HepG2 (cell line): ENCODE measurements at regions not wholly inside any gene's neighbourhood (a gene's known extent, or its start where the extent isn't known, plus 50 kb on each side); places are given as distances from the start of the nearest gene placed in this dataset.

Source experiments
- ATAC-seq: fragments of 200-7000 bp; cut with Tn5 transposase; 3 replicates; pipeline ENCODE4 v1.9.1; 2020; ENCODE audit warnings: mild to moderate bottlenecking, moderate library complexity
- BruUV-seq: library from RNA; stranded (reverse); fragments of 400-500 nt; replicated peaks from 2 replicates; lab custom pipeline; 2021; lab: Mats Ljungman, UMichigan
- CTCF ChIA-PET: fragments of 300-600 bp; formaldehyde crosslinking; extraction: SDS; loops from one replicate; lab custom pipeline; 2021; ENCODE audit warnings: low total read pairs, inconsistent platforms, low intra/inter-chr PET ratio; lab: Yijun Ruan, JAX
- POLR2A ChIA-PET: fragments of 350-600 bp; sonication (Branson Sonifier 250); formaldehyde crosslinking; loops from one replicate; lab custom pipeline; 2020; ENCODE audit warnings: antibody characterized with exemption, inconsistent platforms; lab: Yijun Ruan, JAX
- DNase-seq: peaks from one replicate; pipeline ENCODE4 v3.0.0-alpha.2; 2015; ENCODE audit warnings: low spot score
- FAIRE-seq: peaks from 3 replicates; lab custom pipeline; 2011; peaks lifted over from hg19 to GRCh38; lab: Jason Lieb, UNC
- H2AFZ ChIP-seq: one replicate; pipeline ENCODE4 v1.6.1; 2011; ENCODE audit warnings: low read length, inconsistent platforms
- H3K27ac ChIP-seq: fragments of 300-600 bp; 3 replicates; pipeline ENCODE4 v1.8.0; 2011; ENCODE audit warnings: mixed run types, mild to moderate bottlenecking, mixed read lengths, low read length, inconsistent platforms; ENCODE audit not compliant: insufficient read depth; ENCODE audit errors: extremely low read length
- H3K27me3 ChIP-seq, 2 experiments: fragments of 200-600 bp in 1 of 2; 2 replicates in 1 of 2; 3 replicates in 1 of 2; pipeline versions ENCODE4 v1.6.0 to v1.8.0; 2011; ENCODE audit warnings: low read length in 2 of 2, mild to moderate bottlenecking in 2 of 2, moderate library complexity in 2 of 2, inconsistent platforms in 1 of 2; ENCODE audit not compliant: insufficient read depth in 2 of 2, control insufficient read depth in 1 of 2
- H3K36me3 ChIP-seq, 2 experiments: fragments of 200-600 bp in 1 of 2; replicated peaks in 1 of 2; 2 replicates in 1 of 2; 3 replicates in 1 of 2; pipeline versions ENCODE4 v1.5.1 to v1.8.0; 2011; ENCODE audit warnings: low read length in 2 of 2, inconsistent platforms in 1 of 2; ENCODE audit not compliant: insufficient read depth in 2 of 2, control insufficient read depth in 1 of 2
- H3K4me1 ChIP-seq: 2 replicates; pipeline ENCODE4 v1.5.1; 2012; ENCODE audit warnings: low read length, inconsistent platforms; ENCODE audit not compliant: insufficient read depth
- H3K4me2 ChIP-seq: 2 replicates; pipeline ENCODE4 v1.6.0; 2011; ENCODE audit warnings: low read depth, low read length, inconsistent platforms
- H3K4me3 ChIP-seq, 3 experiments: fragments of 200-600 bp in 1 of 3; sonication (generic), shearing (Covaris generic) in 1 of 3; replicated peaks in 1 of 3; 2 replicates each; pipeline ENCODE4 v1.5.1; 2011 to 2016; ENCODE audit warnings: low read length in 3 of 3, inconsistent platforms in 2 of 3, low read depth in 2 of 3, mild to moderate bottlenecking in 2 of 3, control low read depth in 1 of 3, mixed read lengths in 1 of 3; ENCODE audit not compliant: insufficient read depth in 1 of 3
- H3K79me2 ChIP-seq: one replicate; pipeline ENCODE4 v1.6.1; 2011; ENCODE audit warnings: low read length, inconsistent platforms; ENCODE audit not compliant: insufficient read depth
- H3K9ac ChIP-seq: 2 replicates; pipeline ENCODE4 v1.6.0; 2011; ENCODE audit warnings: mild to moderate bottlenecking, low read depth, low read length, inconsistent platforms; ENCODE audit not compliant: insufficient read depth
- H3K9me3 ChIP-seq: 2 replicates; pipeline ENCODE4 v1.5.1; 2012; ENCODE audit warnings: mild to moderate bottlenecking, low read length
- H4K20me1 ChIP-seq: 2 replicates; pipeline ENCODE4 v1.6.0; 2011; ENCODE audit warnings: inconsistent platforms, mild to moderate bottlenecking, low read length, moderate library complexity; ENCODE audit not compliant: insufficient read depth
- AHR ChIP-seq: IDR thresholded peaks from 2 replicates; pipeline ENCODE4 v1.6.1; 2018; ENCODE audit warnings: missing genetic modification reagents, missing compliant biosample characterization
- CEBPG ChIP-seq: IDR thresholded peaks from 2 replicates; pipeline ENCODE4 v1.6.1; 2016
- IKZF1 ChIP-seq: fragments of 450-650 bp; IDR thresholded peaks from 2 replicates; pipeline ENCODE4 v1.7.1; 2016
- KMT2B ChIP-seq: IDR thresholded peaks from 2 replicates; pipeline ENCODE4 v1.6.1; 2016; ENCODE audit warnings: missing genetic modification reagents, missing compliant biosample characterization
- MIER2 ChIP-seq: IDR thresholded peaks from 2 replicates; pipeline ENCODE4 v1.6.1; 2016; ENCODE audit warnings: missing biosample characterization, missing genetic modification reagents
- RFX5 ChIP-seq: IDR thresholded peaks from 2 replicates; pipeline ENCODE4 v1.6.1; 2011; ENCODE audit warnings: low read depth, low read length, improper control_type of control experiment
- TGIF2 ChIP-seq: IDR thresholded peaks from 2 replicates; pipeline ENCODE4 v1.6.1; 2016; ENCODE audit warnings: control low read depth, missing compliant biosample characterization
- ZNF160 ChIP-seq: sonication (generic); formaldehyde crosslinking; IDR thresholded peaks from 2 replicates; pipeline ENCODE4 v1.8.0; 2022; ENCODE audit warnings: mild to moderate bottlenecking, inconsistent platforms, missing genetic modification reagents
- ZNF33A ChIP-seq: sonication (generic); formaldehyde crosslinking; IDR thresholded peaks from 2 replicates; pipeline ENCODE4 v1.5.1; 2020; ENCODE audit warnings: missing genetic modification reagents, mild to moderate bottlenecking, moderate library complexity, borderline replicate concordance
- ZNF451 ChIP-seq: sonication (generic); formaldehyde crosslinking; IDR thresholded peaks from 2 replicates; pipeline ENCODE4 v1.5.0; 2020; ENCODE audit warnings: mild to moderate bottlenecking, missing genetic modification reagents
- ZNF615 ChIP-seq: sonication (generic); formaldehyde crosslinking; IDR thresholded peaks from 2 replicates; pipeline ENCODE4 v1.5.0; 2020; ENCODE audit warnings: mild to moderate bottlenecking, missing genetic modification reagents, borderline replicate concordance
- ZNF841 ChIP-seq: sonication (generic); formaldehyde crosslinking; IDR thresholded peaks from 2 replicates; pipeline ENCODE4 v1.8.1; 2023; ENCODE audit warnings: missing genetic modification reagents, borderline replicate concordance
- WGBS: methylation state at CpG from one replicate; pipeline ENCODE4 v1.1.6; 2017; ENCODE audit warnings: low lambda C conversion rate; 5-methylcytosine and 5-hydroxymethylcytosine counted together
- in situ Hi-C: cut with HindIII; loops from 2 replicates; pipeline ENCODE4 v1.10.0; 2017; ENCODE audit warnings: low pct_unique_long_range_greater_than_20kb; ENCODE audit not compliant: extremely low pct_ligation_motif_present
- intact Hi-C: fragments of 100-400 bp; cut with micrococcal nuclease; formaldehyde crosslinking; loops from one replicate; pipeline ENCODE4 v1.10.0; 2022; ENCODE audit not compliant: unreplicated experiment
- TF ChIP-seq, protein P1 (sequence below): sonication (generic); formaldehyde crosslinking; IDR thresholded peaks from 2 replicates; pipeline ENCODE4 v1.9.0; 2021; ENCODE audit warnings: missing genetic modification reagents, mild to moderate bottlenecking, borderline replicate concordance
- TF ChIP-seq, protein P2 (sequence below): sonication (generic); formaldehyde crosslinking; IDR thresholded peaks from 2 replicates; pipeline ENCODE4 v1.5.1; 2020; ENCODE audit warnings: missing genetic modification reagents, mild to moderate bottlenecking, borderline replicate concordance
- TF ChIP-seq, protein P3 (sequence below): sonication (generic); formaldehyde crosslinking; IDR thresholded peaks from 2 replicates; pipeline ENCODE4 v1.4.0; 2020; ENCODE audit warnings: missing genetic modification reagents, borderline replicate concordance

DNA sequence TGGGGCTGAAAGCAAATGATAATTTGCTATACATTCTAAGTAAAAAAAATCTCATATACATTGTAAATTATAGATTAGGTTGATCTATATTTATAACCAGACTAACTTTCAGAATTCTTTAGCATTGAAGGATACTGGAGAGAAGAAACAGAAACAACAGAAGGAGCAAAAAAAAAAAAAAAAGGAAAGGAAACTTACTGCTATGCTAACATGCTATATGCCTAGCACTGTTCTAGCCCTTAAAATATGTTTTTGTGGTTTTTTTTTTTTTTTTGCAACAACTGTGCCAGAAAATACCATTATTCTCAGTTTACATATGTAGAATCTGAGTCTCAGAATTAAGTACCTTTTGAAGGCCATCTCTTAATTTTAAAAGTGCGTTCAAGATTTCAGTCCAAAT lies 204.9 kb upstream of the MC4R start:
- TF ChIP-seq TGIF2, result no peak
- no peak for TF ChIP-seq ZNF160 (CRISPR knock-in tag)
- TF ChIP-seq ZNF451 (CRISPR knock-in tag), result no peak
- TF ChIP-seq IKZF1, result no peak
- TF ChIP-seq, protein P1, sequence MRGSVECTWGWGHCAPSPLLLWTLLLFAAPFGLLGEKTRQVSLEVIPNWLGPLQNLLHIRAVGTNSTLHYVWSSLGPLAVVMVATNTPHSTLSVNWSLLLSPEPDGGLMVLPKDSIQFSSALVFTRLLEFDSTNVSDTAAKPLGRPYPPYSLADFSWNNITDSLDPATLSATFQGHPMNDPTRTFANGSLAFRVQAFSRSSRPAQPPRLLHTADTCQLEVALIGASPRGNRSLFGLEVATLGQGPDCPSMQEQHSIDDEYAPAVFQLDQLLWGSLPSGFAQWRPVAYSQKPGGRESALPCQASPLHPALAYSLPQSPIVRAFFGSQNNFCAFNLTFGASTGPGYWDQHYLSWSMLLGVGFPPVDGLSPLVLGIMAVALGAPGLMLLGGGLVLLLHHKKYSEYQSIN (CRISPR knock-in tag), result no peak
- TF ChIP-seq ZNF615 (CRISPR knock-in tag), result no peak
- TF ChIP-seq ZNF33A (CRISPR knock-in tag), result no peak
- no peak for TF ChIP-seq CEBPG (CRISPR knock-in tag)
- no peak for TF ChIP-seq AHR (CRISPR knock-in tag)
- TF ChIP-seq, protein P2, sequence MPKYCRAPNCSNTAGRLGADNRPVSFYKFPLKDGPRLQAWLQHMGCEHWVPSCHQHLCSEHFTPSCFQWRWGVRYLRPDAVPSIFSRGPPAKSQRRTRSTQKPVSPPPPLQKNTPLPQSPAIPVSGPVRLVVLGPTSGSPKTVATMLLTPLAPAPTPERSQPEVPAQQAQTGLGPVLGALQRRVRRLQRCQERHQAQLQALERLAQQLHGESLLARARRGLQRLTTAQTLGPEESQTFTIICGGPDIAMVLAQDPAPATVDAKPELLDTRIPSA (CRISPR knock-in tag), result no peak
- TF ChIP-seq MIER2 (CRISPR knock-in tag), result no peak
- TF ChIP-seq, protein P3, sequence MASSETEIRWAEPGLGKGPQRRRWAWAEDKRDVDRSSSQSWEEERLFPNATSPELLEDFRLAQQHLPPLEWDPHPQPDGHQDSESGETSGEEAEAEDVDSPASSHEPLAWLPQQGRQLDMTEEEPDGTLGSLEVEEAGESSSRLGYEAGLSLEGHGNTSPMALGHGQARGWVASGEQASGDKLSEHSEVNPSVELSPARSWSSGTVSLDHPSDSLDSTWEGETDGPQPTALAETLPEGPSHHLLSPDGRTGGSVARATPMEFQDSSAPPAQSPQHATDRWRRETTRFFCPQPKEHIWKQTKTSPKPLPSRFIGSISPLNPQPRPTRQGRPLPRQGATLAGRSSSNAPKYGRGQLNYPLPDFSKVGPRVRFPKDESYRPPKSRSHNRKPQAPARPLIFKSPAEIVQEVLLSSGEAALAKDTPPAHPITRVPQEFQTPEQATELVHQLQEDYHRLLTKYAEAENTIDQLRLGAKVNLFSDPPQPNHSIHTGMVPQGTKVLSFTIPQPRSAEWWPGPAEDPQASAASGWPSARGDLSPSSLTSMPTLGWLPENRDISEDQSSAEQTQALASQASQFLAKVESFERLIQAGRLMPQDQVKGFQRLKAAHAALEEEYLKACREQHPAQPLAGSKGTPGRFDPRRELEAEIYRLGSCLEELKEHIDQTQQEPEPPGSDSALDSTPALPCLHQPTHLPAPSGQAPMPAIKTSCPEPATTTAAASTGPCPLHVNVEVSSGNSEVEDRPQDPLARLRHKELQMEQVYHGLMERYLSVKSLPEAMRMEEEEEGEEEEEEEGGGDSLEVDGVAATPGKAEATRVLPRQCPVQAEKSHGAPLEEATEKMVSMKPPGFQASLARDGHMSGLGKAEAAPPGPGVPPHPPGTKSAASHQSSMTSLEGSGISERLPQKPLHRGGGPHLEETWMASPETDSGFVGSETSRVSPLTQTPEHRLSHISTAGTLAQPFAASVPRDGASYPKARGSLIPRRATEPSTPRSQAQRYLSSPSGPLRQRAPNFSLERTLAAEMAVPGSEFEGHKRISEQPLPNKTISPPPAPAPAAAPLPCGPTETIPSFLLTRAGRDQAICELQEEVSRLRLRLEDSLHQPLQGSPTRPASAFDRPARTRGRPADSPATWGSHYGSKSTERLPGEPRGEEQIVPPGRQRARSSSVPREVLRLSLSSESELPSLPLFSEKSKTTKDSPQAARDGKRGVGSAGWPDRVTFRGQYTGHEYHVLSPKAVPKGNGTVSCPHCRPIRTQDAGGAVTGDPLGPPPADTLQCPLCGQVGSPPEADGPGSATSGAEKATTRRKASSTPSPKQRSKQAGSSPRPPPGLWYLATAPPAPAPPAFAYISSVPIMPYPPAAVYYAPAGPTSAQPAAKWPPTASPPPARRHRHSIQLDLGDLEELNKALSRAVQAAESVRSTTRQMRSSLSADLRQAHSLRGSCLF, result no peak
- TF ChIP-seq RFX5, result no peak
- no peak for TF ChIP-seq ZNF841 (CRISPR knock-in tag)
- no peak for TF ChIP-seq KMT2B
- TF ChIP-seq, all 625 proteins: peak for 0
- H3K9me3 ChIP-seq, result no peaks in the 10 kb centered on the region
- no peak for DNase-seq
- H3K4me1 ChIP-seq, result no peaks in the 10 kb centered on the region
- no peak overlapping the region for H3K4me3 ChIP-seq
- no peak overlapping the region for H3K27ac ChIP-seq
- in situ Hi-C loops, result no loop called here
- H3K36me3 ChIP-seq, result no peaks in the 10 kb centered on the region
- intact Hi-C loops, result no loop called here
- FAIRE-seq, result no peak
- H3K79me2 ChIP-seq, result no peaks in the 10 kb centered on the region
- BruUV-seq, result no TSS peak
- ChIA-PET POLR2A (no interaction called here), CTCF (no interaction called here)
- H3K9ac ChIP-seq, result no peak overlapping the region
- H2AFZ ChIP-seq, result no peak overlapping the region
- ATAC-seq, result no peak
- H3K4me2 ChIP-seq, result no peak overlapping the region
- WGBS, result 0% methylated on average over 1 of the region's 1 CpG
- H4K20me1 ChIP-seq, result no peaks in the 10 kb centered on the region
- no peaks in the 10 kb centered on the region for H3K27me3 ChIP-seq
